Mesendoderm (in vitro differentiated cells): ENCODE measurements at regions not wholly inside any gene's neighbourhood (a gene's known extent, or its start where the extent isn't known, plus 50 kb on each side); places are given as distances from the start of the nearest gene placed in this dataset.

Experiments
- DNase-seq: peaks from one replicate; pipeline ENCODE4 v3.0.0; 2013
- H2AK5ac ChIP-seq: 2 replicates; pipeline ENCODE4 v1.6.1; 2013; ENCODE audit warnings: low read length, inconsistent platforms
- H2BK120ac ChIP-seq: 2 replicates; pipeline ENCODE4 v1.6.1; 2013; ENCODE audit warnings: low read depth, mild to moderate bottlenecking, low read length, moderate library complexity, mixed read lengths
- H2BK15ac ChIP-seq: replicated peaks from 2 replicates; pipeline ENCODE4 v1.6.1; 2013; ENCODE audit warnings: low read depth, mild to moderate bottlenecking, moderate library complexity
- H2BK5ac ChIP-seq: 2 replicates; pipeline ENCODE4 v1.6.1; 2013; ENCODE audit warnings: low read length, inconsistent platforms
- H3K18ac ChIP-seq: 2 replicates; pipeline ENCODE4 v1.6.1; 2013; ENCODE audit warnings: mild to moderate bottlenecking, low read length, mixed read lengths
- H3K23ac ChIP-seq: one replicate; pipeline ENCODE4 v1.6.1; 2013; ENCODE audit warnings: low read length
- H3K27ac ChIP-seq: 2 replicates; pipeline ENCODE4 v1.5.1; 2013; ENCODE audit warnings: low read depth, mild to moderate bottlenecking, inconsistent platforms, low read length, moderate library complexity
- H3K27me3 ChIP-seq: 2 replicates; pipeline ENCODE4 v1.6.1; 2013; ENCODE audit warnings: low read length, control low read depth, mild to moderate bottlenecking, inconsistent platforms; ENCODE audit not compliant: insufficient read depth, poor library complexity
- H3K36me3 ChIP-seq: 2 replicates; pipeline ENCODE4 v1.6.1; 2013; ENCODE audit warnings: low read length, inconsistent platforms; ENCODE audit not compliant: control insufficient read depth, insufficient read depth
- H3K4ac ChIP-seq: one replicate; pipeline ENCODE4 v1.6.1; 2013; ENCODE audit warnings: low read depth, mild to moderate bottlenecking, low read length, moderate library complexity
- H3K4me1 ChIP-seq: 2 replicates; pipeline ENCODE4 v1.6.1; 2013; ENCODE audit warnings: low read depth, low read length, inconsistent platforms; ENCODE audit not compliant: control insufficient read depth
- H3K4me2 ChIP-seq: 2 replicates; pipeline ENCODE4 v1.6.1; 2013; ENCODE audit warnings: low read length
- H3K4me3 ChIP-seq: 2 replicates; pipeline ENCODE4 v1.5.1; 2013; ENCODE audit warnings: mild to moderate bottlenecking, low read length
- H3K56ac ChIP-seq: one replicate; pipeline ENCODE4 v1.6.1; 2013; ENCODE audit warnings: low read length
- H3K79me1 ChIP-seq: 2 replicates; pipeline ENCODE4 v1.6.1; 2013; ENCODE audit warnings: low read length, inconsistent platforms
- H3K79me2 ChIP-seq: 2 replicates; pipeline ENCODE4 v1.6.1; 2013; ENCODE audit warnings: mild to moderate bottlenecking, low read length; ENCODE audit not compliant: control insufficient read depth, insufficient read depth
- H3K9ac ChIP-seq: 2 replicates; pipeline ENCODE4 v1.6.1; 2013; ENCODE audit warnings: low read length, inconsistent platforms
- H4K5ac ChIP-seq: one replicate; pipeline ENCODE4 v1.6.1; 2013; ENCODE audit warnings: low read length
- H4K8ac ChIP-seq: one replicate; pipeline ENCODE4 v1.6.1; 2013; ENCODE audit warnings: low read depth, mild to moderate bottlenecking, control low read depth, low read length, moderate library complexity
- WGBS: extraction: QIAGEN DNeasy Blood & Tissue Kit; methylation state at CpG from one replicate; pipeline ENCODE4 v1.1.7; 2013; ENCODE audit warnings: low lambda C conversion rate, missing lambda C conversion rate; ENCODE audit not compliant: insufficient coverage; ENCODE audit errors: extremely low coverage; 5-methylcytosine and 5-hydroxymethylcytosine counted together

GRCh38 chr5:128591598-128592455, 53.8 kb upstream of the FBN2 start:
- no CpG with 5 or more reads among the region's 5 CpGs for WGBS
- Histone ChIP-seq H3K36me3 (no peaks in the 10 kb centered on the region), H3K4ac (no peak overlapping the region), H3K9ac (no peak overlapping the region), H3K79me2 (no peaks in the 10 kb centered on the region), H3K4me1 (no peaks in the 10 kb centered on the region), H2BK15ac (no peak overlapping the region), H2BK120ac (no peak overlapping the region), H3K18ac (no peak overlapping the region), H2AK5ac (no peak overlapping the region), H3K27ac (no peak overlapping the region), H3K56ac (no peak overlapping the region), H4K5ac (no peak overlapping the region), H3K27me3 (no peaks in the 10 kb centered on the region), H3K23ac (no peak overlapping the region), H2BK5ac (no peak overlapping the region), H3K4me2 (no peak overlapping the region), H4K8ac (no peak overlapping the region), H3K4me3 (no peak overlapping the region), H3K79me1 (no peaks in the 10 kb centered on the region)
- no peak for DNase-seq

DNA sequence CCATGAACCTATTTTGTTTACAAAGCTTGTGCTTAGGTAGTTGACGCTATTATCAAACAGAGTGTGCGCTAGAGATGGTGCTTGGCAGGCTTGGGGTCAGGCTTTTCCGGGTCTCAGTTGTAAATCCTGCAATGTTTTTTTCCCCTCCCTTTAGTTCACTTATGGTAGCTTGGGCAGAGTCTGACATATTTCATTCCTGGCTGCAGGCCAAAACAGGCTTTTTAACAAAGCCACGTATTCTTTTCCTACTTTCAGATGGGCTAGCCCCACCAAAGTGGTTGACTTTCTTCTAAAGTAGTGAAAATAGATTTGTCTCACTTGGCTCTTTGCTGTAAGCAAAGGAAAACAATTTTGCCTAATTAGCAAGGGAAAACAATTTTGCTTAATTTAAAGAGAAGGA, 58.0 kb upstream of the FBN2 start:
- Histone ChIP-seq H3K36me3 (no peaks in the 10 kb centered on the region), H3K4me3 (no peak overlapping the region), H3K18ac (no peak overlapping the region), H2BK5ac (no peak overlapping the region), H4K5ac (no peak overlapping the region), H2BK15ac (no peak overlapping the region), H3K4me2 (no peak overlapping the region), H3K27me3 (no peaks in the 10 kb centered on the region), H3K4me1 (peaks cover 4% of the 10 kb centered on the region), H3K56ac (no peak overlapping the region), H3K79me2 (no peaks in the 10 kb centered on the region), H2AK5ac (no peak overlapping the region), H4K8ac (no peak overlapping the region), H3K9ac (no peak overlapping the region), H3K27ac (no peak overlapping the region), H3K79me1 (no peaks in the 10 kb centered on the region), H2BK120ac (no peak overlapping the region), H3K23ac (no peak overlapping the region), H3K4ac (no peak overlapping the region)
- no peak for DNase-seq
- WGBS, result no CpG with 5 or more reads among the region's 4 CpGs

DNA sequence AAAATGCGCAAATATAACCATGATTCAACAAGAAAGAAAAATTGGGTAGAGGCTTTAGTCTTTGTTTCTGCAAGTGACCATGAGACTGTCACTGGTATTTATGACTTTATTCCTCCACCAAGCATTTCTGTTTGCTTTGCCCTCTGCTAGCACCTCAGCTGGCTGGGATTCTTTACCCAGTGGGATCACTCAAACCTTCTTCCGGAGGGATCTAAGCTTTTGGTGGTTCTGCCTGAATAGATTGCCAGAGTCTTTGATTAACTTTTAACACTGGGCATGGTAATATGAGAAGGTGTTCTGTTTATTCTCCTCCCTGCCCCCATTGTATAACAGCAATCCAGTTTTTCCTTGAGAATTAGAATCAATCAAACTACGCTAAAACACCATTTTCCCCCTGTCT, 59.1 kb upstream of the FBN2 start:
- WGBS, result no CpG with 5 or more reads among the region's 3 CpGs
- no peak overlapping the region for H3K23ac ChIP-seq
- no peak overlapping the region for H3K4me3 ChIP-seq
- H3K27ac ChIP-seq, result no peak overlapping the region
- H3K4me1 ChIP-seq, result peaks cover 4% of the 10 kb centered on the region
- H2BK120ac ChIP-seq, result no peak overlapping the region
- H3K4ac ChIP-seq, result no peak overlapping the region
- no peak overlapping the region for H2BK15ac ChIP-seq
- H4K8ac ChIP-seq, result no peak overlapping the region
- no peak overlapping the region for H4K5ac ChIP-seq
- no peak overlapping the region for H3K4me2 ChIP-seq
- H3K79me2 ChIP-seq, result no peaks in the 10 kb centered on the region
- H2BK5ac ChIP-seq, result no peak overlapping the region
- DNase-seq, result peak; percentile 35
- H3K27me3 ChIP-seq, result no peaks in the 10 kb centered on the region
- no peak overlapping the region for H2AK5ac ChIP-seq
- H3K56ac ChIP-seq, result no peak overlapping the region
- H3K9ac ChIP-seq, result no peak overlapping the region
- H3K79me1 ChIP-seq, result no peaks in the 10 kb centered on the region
- no peaks in the 10 kb centered on the region for H3K36me3 ChIP-seq
- H3K18ac ChIP-seq, result no peak overlapping the region

DNA sequence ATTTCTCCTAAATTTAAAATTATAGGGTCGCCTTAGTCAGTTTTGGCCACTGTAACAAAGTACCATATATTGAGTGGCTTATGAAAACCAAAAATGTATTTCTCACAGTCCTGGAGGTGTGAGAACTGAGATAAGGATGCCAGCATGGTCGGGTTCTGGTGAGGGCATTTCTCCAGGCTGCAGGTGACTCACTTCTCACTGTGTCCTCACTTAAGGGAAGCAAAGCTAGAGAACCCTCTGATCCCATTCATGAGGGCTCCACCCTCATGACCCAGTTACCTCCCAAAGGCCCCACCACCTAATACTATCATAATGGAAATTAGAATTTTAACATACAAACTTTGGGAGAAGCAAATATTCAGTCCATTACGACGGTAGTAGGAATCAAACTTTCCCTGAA, 75.1 kb upstream of the FBN2 start:
- Histone ChIP-seq H4K8ac (no peak overlapping the region), H2BK15ac (no peak overlapping the region), H3K36me3 (no peaks in the 10 kb centered on the region), H3K4me3 (no peak overlapping the region), H4K5ac (no peak overlapping the region), H3K79me1 (no peaks in the 10 kb centered on the region), H3K27me3 (no peaks in the 10 kb centered on the region), H3K79me2 (no peaks in the 10 kb centered on the region), H2BK5ac (no peak overlapping the region), H3K18ac (no peak overlapping the region), H3K27ac (no peak overlapping the region), H3K4ac (no peak overlapping the region), H3K23ac (no peak overlapping the region), H3K4me1 (no peaks in the 10 kb centered on the region), H3K4me2 (no peak overlapping the region), H3K56ac (no peak overlapping the region), H2AK5ac (no peak overlapping the region), H3K9ac (no peak overlapping the region), H2BK120ac (no peak overlapping the region)
- DNase-seq, result no peak
- no CpG with 5 or more reads among the region's 4 CpGs for whole genome bisulfite sequencing

DNA sequence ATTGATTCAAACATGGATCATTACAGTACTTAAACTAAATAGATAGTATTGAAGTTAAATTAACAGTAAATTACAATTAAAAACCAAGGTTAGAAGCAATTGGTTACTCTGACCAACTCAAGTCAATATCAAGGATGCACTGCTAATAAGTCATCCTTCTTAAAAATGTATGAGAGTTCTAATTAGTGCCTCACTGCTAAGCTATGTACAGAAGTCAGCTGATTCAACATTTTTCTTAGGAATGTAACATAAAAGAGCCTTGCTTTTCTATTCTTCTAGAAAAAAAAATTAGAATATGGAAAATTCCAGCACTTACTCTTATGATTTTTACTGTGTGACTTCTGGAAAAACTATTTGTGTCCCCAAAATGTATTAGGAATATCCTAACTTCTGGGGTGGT, 75.7 kb upstream of the FBN2 start:
- Histone ChIP-seq H3K18ac (no peak overlapping the region), H3K9ac (no peak overlapping the region)

DNA sequence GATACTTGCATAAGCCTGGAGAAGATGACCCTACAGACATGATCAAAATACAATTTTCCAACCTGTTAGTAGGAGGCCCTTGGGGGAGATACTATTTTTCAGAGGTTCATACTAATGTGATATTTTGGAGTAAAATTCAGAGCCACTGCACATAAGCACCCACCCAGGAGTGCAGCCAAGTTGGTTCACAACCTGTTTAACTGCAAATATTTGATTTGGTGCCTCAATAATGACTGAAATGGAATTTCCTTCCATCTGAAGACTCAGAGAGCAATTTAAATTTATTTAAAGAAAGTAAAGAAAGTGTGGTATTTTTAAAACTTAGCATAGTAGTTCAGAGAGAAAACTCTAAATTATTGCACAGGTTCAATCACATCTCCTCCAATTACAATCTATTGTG, 77.5 kb upstream of the FBN2 start:
- Histone ChIP-seq H4K5ac (no peak overlapping the region), H2BK15ac (no peak overlapping the region), H3K9ac (no peak overlapping the region), H3K27ac (no peak overlapping the region), H2BK120ac (no peak overlapping the region), H3K79me2 (no peaks in the 10 kb centered on the region), H3K36me3 (no peaks in the 10 kb centered on the region), H2BK5ac (no peak overlapping the region), H3K79me1 (no peaks in the 10 kb centered on the region), H4K8ac (no peak overlapping the region), H3K4me2 (no peak overlapping the region), H3K4me1 (no peaks in the 10 kb centered on the region), H3K18ac (no peak overlapping the region), H3K23ac (no peak overlapping the region), H3K4me3 (no peak overlapping the region), H3K27me3 (no peaks in the 10 kb centered on the region), H3K4ac (no peak overlapping the region), H3K56ac (no peak overlapping the region), H2AK5ac (no peak overlapping the region)
- no peak for DNase-seq

More for the DNA sequence above, 75.7 kb upstream of the FBN2 start:
- Histone ChIP-seq H3K23ac (no peak overlapping the region), H4K5ac (no peak overlapping the region), H3K56ac (no peak overlapping the region), H3K27ac (no peak overlapping the region), H2AK5ac (no peak overlapping the region), H2BK120ac (no peak overlapping the region), H3K4ac (no peak overlapping the region), H4K8ac (no peak overlapping the region), H2BK5ac (no peak overlapping the region), H2BK15ac (no peak overlapping the region), H3K4me2 (no peak overlapping the region), H3K79me2 (no peaks in the 10 kb centered on the region), H3K79me1 (no peaks in the 10 kb centered on the region), H3K4me1 (no peaks in the 10 kb centered on the region), H3K36me3 (no peaks in the 10 kb centered on the region), H3K4me3 (no peak overlapping the region), H3K27me3 (no peaks in the 10 kb centered on the region)
- no peak for DNase-seq
